H1 (cell line): ENCODE measurements at regions not wholly inside any gene's neighbourhood (a gene's known extent, or its start where the extent isn't known, plus 50 kb on each side); places are given as distances from the start of the nearest gene placed in this dataset.

Experiments used
- CHD1 ChIP-seq: IDR thresholded peaks from 2 replicates; pipeline ENCODE4 v1.6.1; 2012; ENCODE audit warnings: low read depth, low read length, improper control_type of control experiment
- CREB1 ChIP-seq: IDR thresholded peaks from 2 replicates; pipeline ENCODE4 v1.6.1; 2012; ENCODE audit warnings: inconsistent platforms
- SP2 ChIP-seq: IDR thresholded peaks from 2 replicates; pipeline ENCODE4 v1.6.1; 2012; ENCODE audit warnings: mild to moderate bottlenecking, low read length, inconsistent platforms

DNA sequence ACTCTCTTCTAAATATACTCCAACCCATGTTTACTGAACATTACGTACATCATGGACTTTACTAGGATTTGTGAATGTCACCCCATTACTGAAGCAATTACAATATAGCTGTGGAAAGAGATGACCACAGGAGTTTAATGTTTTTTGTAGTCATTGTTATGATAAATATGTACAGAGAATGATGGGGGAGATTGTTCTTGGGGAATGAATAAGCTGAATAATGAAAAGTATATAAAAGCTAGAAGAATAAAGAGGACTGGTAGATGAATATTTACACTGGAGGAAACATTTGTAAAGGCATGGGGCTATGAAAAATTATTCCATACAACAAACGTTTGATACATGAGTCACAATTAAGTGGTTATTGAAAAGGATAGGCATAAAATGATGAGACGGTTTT lies 340.9 kb downstream of the SEMA3D start (continued):
- TF ChIP-seq SP2 = no peak
- no peak for TF ChIP-seq CREB1
- no peak for TF ChIP-seq CHD1
